LNCaP clone FGC (cell line): ENCODE measurements at regions not wholly inside any gene's neighbourhood (a gene's known extent, or its start where the extent isn't known, plus 50 kb on each side); places are given as distances from the start of the nearest gene placed in this dataset.

Source experiments
- DNase-seq: peaks from one replicate; pipeline ENCODE4 v3.0.0-alpha.2; 2011; ENCODE audit warnings: low read depth
- H3K4me3 ChIP-seq: 2 replicates; pipeline ENCODE4 v1.5.1; 2011; ENCODE audit warnings: mild to moderate bottlenecking, low read depth, low read length, control low read depth
- TF ChIP-seq, protein P1 (sequence below): IDR thresholded peaks from 2 replicates; pipeline ENCODE4 v1.5.1; 2012; ENCODE audit warnings: mild to moderate bottlenecking; ENCODE audit not compliant: control insufficient read depth, insufficient read depth; ENCODE audit errors: extremely low read depth

DNA sequence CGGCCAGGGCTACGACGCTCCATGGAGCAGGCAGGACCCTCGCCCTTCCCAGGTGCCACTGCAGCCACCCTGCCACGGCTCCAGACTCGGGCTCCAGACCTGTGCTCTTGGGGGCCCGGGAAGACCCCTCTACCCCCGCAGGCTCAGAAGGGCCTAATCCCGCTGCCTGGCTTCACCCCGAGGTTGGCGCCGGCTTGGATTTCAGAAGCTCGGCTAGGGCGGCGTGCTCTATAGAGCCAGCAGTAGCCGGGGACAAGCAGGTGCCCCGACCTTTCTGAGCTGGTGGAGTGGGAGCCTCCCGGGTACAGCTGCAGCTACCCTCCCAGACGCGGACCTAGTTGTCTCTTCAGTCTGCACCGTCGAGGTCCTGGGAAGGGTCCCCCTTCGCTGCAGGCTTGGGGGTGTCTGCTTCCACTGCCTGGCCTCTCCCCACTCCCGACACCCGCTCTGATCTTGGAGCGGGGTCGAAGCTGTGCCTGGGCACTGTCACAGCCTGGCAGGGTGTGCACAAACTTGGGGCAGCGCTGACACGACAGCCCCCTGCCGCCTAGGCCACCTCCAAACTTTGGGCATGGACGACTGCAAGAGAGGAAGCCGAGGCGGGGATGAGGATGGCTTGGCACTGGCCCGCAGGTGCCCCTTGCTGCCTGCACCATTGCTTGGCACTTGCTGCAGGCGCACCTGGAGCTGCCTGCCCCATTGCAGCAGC, 1366.1 kb upstream of the CDH9 start:
- no peak overlapping the region for H3K4me3 ChIP-seq
- no peak for DNase-seq
- TF ChIP-seq, protein P1, sequence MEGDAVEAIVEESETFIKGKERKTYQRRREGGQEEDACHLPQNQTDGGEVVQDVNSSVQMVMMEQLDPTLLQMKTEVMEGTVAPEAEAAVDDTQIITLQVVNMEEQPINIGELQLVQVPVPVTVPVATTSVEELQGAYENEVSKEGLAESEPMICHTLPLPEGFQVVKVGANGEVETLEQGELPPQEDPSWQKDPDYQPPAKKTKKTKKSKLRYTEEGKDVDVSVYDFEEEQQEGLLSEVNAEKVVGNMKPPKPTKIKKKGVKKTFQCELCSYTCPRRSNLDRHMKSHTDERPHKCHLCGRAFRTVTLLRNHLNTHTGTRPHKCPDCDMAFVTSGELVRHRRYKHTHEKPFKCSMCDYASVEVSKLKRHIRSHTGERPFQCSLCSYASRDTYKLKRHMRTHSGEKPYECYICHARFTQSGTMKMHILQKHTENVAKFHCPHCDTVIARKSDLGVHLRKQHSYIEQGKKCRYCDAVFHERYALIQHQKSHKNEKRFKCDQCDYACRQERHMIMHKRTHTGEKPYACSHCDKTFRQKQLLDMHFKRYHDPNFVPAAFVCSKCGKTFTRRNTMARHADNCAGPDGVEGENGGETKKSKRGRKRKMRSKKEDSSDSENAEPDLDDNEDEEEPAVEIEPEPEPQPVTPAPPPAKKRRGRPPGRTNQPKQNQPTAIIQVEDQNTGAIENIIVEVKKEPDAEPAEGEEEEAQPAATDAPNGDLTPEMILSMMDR = no peak

DNA sequence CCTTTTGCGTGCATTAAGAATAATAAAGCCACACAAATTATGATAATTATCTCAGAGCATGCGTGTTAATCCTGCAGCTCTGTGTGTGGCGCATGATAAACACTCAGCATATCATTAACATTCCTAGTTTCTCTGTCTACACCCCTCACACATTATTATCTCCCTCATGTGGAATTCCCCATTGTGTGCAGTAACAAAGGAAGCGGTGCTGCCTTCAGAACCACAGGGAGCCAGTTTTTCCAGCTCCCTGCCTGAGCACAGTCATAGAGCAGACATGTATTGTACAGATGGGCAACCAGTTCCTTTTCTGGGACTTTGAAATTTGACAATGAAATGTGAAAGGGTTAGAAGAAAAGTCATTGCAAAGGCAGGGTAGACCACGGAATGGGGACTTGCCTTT, 1365.5 kb upstream of the CDH9 start:
- no peak overlapping the region for H3K4me3 ChIP-seq
- DNase-seq = no peak
- TF ChIP-seq, protein P1 = no peak

DNA sequence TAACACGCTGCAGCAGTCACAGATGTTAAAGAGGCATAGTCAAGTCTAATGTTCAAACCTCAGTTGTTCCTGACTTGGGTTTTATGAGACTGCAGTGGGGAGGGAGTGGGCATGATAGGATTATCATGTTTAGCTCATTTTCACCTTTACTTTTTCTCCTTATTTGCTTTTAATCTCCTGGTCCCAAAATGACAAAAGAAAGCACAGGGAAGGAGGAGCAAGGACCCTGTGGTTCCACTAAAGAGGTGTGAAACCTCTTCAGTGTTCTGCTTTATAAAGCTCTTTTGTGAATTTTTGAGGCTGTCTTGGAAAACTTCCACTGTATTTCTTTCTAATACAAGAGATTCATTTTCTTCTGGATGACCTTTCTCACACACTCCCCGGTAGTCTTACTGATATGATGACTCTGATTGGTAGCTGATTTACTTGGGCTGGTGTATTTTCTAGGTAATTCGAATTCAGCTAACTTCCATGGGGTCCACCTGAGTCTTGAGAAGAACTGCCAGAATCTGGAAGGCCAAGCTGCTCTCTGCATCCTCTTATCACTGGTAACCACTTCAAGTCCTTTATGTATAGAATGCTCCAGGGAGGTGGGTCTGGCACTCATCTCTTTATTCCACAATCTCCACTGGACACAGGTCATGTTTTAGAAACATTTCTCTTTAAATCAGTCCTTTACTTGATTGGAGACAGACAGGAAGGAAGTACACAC, 1364.4 kb upstream of the CDH9 start:
- no peak for DNase-seq
- TF ChIP-seq, protein P1 = no peak
- no peak overlapping the region for H3K4me3 ChIP-seq

DNA sequence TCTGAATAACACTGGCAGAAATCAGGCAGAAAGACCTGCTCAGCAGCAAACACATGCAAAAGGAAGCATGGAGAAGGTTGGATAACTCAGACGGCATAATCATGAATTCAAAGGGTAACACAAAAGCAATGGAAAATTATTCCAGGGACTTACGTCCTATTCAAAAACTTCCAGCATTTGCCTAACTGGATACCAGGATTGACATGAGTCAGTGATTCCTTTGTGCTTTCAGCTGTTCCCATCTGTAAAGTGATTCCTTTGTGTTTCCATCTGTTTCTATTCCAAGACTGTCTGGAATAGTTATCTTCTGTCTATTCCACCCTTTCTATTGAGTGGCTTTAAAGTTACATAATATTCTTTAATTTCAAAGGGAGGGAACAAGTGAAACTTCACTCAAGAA, 1361.7 kb upstream of the CDH9 start:
- H3K4me3 ChIP-seq = no peak overlapping the region
- TF ChIP-seq, protein P1 = no peak
- no peak for DNase-seq

DNA sequence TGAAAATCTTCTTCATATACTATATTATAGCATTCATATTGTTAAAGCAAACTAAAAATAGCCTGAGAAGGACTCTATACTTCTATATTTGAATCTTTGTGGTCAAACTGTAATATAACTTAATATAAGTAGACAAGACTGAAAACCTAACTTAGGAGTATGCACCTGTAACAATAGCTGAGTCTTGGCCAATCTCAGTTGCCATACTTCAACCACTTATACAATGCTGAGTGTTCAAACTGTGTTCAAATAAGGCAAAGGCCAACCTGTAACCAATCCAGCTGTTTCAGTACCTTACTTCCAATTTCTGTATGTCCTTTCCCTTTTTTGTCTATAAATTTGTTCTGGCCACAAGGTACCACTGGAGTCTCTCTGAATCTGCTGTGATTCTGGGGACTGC, 1360.8 kb upstream of the CDH9 start:
- TF ChIP-seq, protein P1 = no peak
- no peak for DNase-seq
- H3K4me3 ChIP-seq = no peak overlapping the region

DNA sequence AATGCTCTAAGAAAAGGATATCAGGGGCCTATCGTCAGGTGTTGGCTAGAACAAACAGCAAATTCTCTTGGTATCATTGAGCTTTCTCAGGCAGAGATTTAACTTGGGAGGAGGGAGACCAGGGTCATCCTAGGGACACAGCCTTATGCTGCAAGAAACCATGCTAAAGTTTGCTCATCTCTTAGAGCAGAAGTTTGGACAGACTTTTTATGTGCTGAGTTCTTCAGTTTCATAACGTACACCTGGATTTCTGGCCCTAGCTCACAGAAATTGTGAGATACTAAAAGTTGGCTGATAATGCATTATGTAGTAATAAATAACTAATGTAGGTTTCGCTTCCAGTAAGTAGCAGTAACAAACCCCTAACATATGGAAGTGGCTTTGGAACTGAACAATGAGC, 1359.8 kb upstream of the CDH9 start:
- no peak overlapping the region for H3K4me3 ChIP-seq
- no peak for DNase-seq
- TF ChIP-seq, protein P1 = no peak

DNA sequence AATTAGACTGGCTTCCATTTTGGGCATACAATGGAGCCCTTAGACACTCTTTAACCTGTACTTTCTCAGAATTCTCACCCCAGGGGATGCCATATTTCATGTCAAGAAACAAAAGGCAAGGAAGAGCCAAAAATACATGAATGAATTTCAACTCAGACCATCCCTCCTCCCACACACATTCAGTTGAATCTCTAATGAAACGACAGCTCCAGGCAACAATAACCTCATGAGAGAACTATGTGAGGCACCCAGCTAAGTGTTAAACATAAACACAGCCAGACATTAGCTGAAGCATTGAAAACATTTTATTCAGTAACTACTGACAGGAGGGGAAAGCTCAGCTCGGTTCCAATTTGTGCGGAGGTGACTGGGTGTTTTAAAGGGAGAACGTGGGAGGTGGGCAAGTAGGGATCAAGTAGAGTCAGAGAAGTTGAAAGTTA, 1359.1 kb upstream of the CDH9 start:
- TF ChIP-seq, protein P1 = no peak
- DNase-seq = no peak
- no peak overlapping the region for H3K4me3 ChIP-seq
